SH-SY5Y (cell line): ENCODE measurements at regions not wholly inside any gene's neighbourhood (a gene's known extent, or its start where the extent isn't known, plus 50 kb on each side); places are given as distances from the start of the nearest gene placed in this dataset.

Source experiments
- GATA2 ChIP-seq: IDR thresholded peaks from 2 replicates; pipeline ENCODE4 v1.6.1; 2011; ENCODE audit warnings: mild to moderate bottlenecking, low read depth, low read length
- GATA3 ChIP-seq: IDR thresholded peaks from 2 replicates; pipeline ENCODE4 v1.6.1; 2011; ENCODE audit warnings: low read depth, mild to moderate bottlenecking, low read length, moderate library complexity

DNA sequence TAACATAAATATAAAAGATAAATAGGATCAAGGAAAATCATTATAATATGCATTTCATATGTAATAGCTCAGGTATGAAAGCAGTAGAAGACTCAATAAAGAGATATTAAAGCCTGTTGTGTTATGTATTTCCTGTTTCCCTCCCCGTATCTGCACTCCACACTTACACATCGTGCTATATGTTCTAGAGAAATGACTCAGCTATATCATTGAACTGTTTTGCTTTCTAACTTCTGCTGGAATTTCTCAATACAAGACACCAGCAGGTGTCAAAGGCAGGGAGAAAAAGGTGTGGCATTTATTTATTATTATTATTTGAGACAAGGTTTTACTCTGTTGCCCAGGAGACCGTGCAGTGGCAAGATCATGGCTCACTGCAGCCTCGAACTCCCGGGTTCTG lies 842.8 kb upstream of the CNTN5 start:
- TF ChIP-seq GATA2 (no peak), GATA3 (no peak)
